Kidney epithelial cell (primary cell): ENCODE measurements at regions not wholly inside any gene's neighbourhood (a gene's known extent, or its start where the extent isn't known, plus 50 kb on each side); places are given as distances from the start of the nearest gene placed in this dataset.

Experiments used
- DNase-seq: peaks from one replicate; pipeline ENCODE4 v3.0.0-alpha.2; 2010; ENCODE audit warnings: low read depth
- H3K27me3 ChIP-seq: 2 replicates; pipeline ENCODE4 v1.6.0; 2011; ENCODE audit warnings: low read length; ENCODE audit not compliant: control insufficient read depth, insufficient read depth
- H3K36me3 ChIP-seq: 2 replicates; pipeline ENCODE4 v1.5.1; 2011; ENCODE audit warnings: low read length; ENCODE audit not compliant: control insufficient read depth, insufficient read depth
- H3K4me3 ChIP-seq: 2 replicates; pipeline ENCODE4 v1.5.1; 2011; ENCODE audit warnings: low read depth, mild to moderate bottlenecking, control low read depth, low read length
- TF ChIP-seq, protein P1 (sequence below): IDR thresholded peaks from 2 replicates; pipeline ENCODE4 v1.5.1; 2011; ENCODE audit warnings: mild to moderate bottlenecking, moderate library complexity, low read length, control low read depth, inconsistent platforms; ENCODE audit not compliant: insufficient read depth, poor library complexity, severe bottlenecking

DNA sequence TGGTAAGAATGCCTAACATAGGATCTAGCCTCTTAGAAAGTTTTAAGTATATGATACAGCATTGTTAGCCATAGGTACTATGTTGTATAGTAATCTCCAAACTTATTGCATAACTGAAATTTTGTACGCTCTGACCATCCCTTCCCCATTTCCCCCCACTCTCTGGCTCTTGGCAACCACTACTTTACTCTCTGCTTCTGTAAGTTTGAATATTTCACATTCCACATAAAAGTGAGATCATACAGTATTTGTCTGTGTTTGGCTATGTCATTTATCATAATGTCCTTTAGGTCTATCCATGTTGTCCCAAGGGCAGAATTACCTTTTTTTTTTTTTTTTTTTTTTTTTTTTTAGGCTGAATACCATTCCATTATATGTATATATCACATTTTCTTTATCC, 396.9 kb downstream of the DLEU7 start:
- no peak overlapping the region for H3K4me3 ChIP-seq
- TF ChIP-seq, protein P1, sequence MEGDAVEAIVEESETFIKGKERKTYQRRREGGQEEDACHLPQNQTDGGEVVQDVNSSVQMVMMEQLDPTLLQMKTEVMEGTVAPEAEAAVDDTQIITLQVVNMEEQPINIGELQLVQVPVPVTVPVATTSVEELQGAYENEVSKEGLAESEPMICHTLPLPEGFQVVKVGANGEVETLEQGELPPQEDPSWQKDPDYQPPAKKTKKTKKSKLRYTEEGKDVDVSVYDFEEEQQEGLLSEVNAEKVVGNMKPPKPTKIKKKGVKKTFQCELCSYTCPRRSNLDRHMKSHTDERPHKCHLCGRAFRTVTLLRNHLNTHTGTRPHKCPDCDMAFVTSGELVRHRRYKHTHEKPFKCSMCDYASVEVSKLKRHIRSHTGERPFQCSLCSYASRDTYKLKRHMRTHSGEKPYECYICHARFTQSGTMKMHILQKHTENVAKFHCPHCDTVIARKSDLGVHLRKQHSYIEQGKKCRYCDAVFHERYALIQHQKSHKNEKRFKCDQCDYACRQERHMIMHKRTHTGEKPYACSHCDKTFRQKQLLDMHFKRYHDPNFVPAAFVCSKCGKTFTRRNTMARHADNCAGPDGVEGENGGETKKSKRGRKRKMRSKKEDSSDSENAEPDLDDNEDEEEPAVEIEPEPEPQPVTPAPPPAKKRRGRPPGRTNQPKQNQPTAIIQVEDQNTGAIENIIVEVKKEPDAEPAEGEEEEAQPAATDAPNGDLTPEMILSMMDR: no peak
- H3K36me3 ChIP-seq: no peaks in the 10 kb centered on the region
- H3K27me3 ChIP-seq: no peaks in the 10 kb centered on the region
- no peak for DNase-seq

DNA sequence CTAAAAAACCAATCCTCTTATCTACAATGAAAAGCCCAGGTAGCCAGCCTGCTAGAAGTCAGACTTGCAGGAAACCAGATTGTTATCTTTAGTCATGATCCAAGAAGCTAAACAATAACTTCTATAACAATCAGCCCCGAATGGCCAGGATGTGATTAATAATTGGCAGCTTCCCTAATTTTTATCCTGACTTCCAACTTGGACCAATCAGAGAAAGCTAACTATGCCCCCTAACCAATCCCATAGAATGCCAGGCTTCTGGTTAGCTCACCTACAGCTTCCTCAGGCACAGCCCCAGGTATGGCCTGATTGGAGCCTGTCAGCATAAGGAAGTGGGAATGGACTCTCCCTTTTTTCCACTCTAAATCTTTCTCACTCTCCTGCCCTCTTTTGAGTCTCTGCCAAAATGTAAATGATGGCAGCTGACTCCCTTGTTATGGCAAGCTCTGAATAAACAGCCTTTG, 394.9 kb downstream of the DLEU7 start:
- TF ChIP-seq, protein P1: no peak
- Histone ChIP-seq H3K36me3 (no peaks in the 10 kb centered on the region), H3K27me3 (no peaks in the 10 kb centered on the region), H3K4me3 (no peak overlapping the region)
- peak; percentile 25 for DNase-seq

DNA sequence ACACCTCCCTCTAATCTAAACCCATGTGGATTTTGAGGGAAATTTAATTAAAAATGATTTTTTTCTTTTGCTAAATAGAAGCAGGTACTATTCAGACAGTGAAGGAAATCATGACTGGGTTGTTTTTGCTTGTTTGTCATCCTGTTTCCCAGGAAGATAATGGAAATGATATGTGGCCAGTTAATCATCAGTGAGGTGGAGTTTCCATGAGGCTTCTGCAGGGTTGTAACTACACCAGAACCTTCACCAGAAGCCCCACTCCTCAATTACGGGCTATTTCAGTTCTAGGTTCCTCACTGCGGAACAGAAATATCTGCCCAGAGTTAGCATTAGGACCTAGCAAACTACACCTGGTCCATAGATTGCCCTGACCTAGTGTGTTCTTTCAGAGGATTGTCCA, 394.0 kb downstream of the DLEU7 start:
- Histone ChIP-seq H3K4me3 (no peak overlapping the region), H3K27me3 (no peaks in the 10 kb centered on the region), H3K36me3 (no peaks in the 10 kb centered on the region)
- TF ChIP-seq, protein P1: no peak
- no peak for DNase-seq

DNA sequence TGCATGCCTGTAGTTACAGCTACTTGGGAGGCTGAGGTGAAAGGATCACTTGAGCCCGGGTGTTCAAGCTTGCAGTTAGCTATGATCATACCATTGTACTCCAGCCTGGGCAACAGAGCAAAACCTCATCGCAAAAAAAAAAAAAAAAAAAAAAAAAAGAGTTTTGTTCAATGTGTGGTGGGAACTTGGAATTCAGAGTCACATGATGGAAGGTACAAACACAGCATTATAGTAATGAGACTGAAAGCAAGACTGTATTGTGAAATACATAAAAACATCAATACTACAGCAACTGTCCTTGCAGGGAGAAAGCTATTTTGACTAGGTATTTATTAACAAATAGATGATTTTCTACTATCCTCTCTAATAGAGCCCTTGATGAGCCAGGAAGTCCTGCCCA, 393.2 kb downstream of the DLEU7 start:
- TF ChIP-seq, protein P1: no peak
- no peaks in the 10 kb centered on the region for H3K36me3 ChIP-seq
- no peaks in the 10 kb centered on the region for H3K27me3 ChIP-seq
- peak; percentile 19 for DNase-seq
- no peak overlapping the region for H3K4me3 ChIP-seq

DNA sequence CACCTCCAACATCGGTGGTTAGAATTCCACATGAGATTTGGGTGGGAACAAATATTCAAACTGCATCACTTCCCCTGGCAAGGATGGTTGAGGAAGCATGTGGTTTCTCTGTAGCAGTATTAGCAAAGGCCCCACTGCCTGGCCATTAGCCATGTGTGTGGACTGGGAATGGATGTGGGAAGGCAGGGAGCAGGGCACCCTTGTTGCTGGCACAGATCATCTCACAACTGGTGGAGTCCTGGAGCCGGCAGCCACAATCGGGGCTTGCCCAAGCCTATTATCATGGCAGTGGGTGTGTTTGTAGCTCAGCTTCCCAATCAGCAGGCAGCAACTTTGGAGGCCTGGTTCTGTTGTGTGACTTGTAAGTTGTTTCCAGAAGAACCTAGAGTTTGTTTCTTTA, 391.9 kb downstream of the DLEU7 start:
- DNase-seq: no peak
- H3K36me3 ChIP-seq: no peaks in the 10 kb centered on the region
- TF ChIP-seq, protein P1: no peak
- H3K27me3 ChIP-seq: no peaks in the 10 kb centered on the region
- H3K4me3 ChIP-seq: no peak overlapping the region

DNA sequence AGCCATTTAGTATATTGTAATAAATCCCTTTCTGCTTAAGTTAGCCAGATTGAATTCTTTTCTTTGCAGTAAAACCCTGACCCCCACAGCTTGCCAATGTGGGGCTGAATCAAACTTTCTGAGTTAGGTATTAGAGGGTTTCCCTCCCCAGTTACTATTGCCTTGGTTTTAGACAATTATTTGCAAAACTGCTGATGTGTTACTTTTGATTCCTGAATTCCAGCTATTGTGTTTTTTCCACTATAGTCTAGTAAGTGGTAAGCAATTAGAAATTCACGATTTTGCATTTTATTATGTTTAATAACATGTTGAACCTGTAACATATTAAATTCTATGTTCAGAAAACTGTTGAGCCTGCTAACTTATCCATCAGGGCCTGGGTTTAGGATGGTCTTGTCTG, 391.5 kb downstream of the DLEU7 start:
- H3K36me3 ChIP-seq: no peaks in the 10 kb centered on the region
- H3K27me3 ChIP-seq: no peaks in the 10 kb centered on the region
- TF ChIP-seq, protein P1: no peak
- no peak overlapping the region for H3K4me3 ChIP-seq
- no peak for DNase-seq
